ENCODE measurements at regions not wholly inside any gene's neighbourhood (a gene's known extent, or its start where the extent isn't known, plus 50 kb on each side); places are given as distances from the start of the nearest gene placed in this dataset.

DNA sequence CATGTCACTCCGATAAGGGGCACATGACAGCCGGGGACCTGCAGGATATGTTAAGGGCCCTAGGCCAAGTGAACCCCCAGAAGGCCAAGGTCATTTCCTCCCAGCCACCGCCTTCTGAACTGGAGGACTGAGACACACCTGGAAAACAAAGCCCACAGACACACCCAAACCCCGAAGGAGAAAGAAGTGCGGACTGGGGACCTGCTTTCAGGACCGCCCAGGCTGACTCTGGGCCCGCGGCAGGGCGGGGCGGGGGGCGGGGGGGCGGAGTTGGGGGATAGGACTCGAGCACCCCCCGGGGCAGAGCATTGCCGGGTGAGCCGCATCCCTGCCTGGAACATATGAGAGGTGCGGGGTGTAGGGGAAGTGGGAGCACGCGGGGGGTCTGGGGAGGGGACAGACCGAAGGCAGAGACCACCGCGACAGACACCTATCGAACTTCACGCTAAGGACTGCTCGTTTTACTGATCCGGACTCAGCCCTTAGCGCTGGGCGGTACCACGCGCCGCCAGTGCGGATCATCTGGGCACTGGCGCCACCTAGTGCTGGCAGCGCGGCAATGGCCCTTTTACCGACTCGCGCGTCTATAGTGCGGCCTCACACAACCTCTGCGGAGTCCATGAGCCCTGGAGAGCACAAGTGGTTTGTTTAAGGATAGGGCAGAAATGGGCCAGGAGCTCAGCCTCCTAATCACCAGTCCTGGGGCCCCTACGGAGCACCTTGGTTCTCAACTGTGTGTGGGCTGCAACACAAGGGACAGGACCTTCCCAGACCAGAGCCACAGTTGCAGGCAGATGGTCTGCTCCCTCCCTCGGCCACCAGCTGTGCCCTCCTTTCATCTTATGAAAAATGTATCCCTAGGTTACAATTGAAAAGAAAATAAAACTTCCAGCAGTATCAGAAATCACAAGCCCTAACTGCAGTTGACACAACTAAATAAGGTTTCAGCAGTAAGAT, 157.6 kb downstream of the HERPUD2 start:
- ATAC-seq (peak; percentile 98), DNase-seq (ENCODE audit: missing footprints) (peak; percentile 92)
- intact Hi-C loops (cut with DNase I) = loop anchor here (5.0 to 10.0 kb wide), 2 partner anchors 350 to 463 kb away; no protein-coding TSS in a partner anchor

DNA sequence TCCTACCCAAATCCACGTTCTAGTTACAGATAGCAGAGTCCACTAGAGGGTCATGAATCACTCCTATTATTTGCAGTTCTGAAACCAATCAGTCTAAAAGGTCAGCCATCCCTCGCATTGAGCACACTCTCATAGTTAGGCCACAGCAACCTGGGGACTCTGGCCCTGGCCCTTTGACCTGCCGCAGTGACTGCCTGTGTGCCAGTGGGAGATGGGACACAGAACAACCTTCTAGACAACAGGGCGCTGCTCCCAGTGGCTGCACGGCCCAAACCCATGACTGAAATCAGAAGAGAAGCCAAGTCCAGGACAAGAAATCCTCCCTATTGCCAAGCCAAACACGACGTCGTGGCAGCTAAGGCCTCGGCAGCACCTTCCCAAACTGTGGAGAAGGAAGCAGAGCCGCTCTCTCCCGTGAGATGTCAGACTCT, 158.5 kb downstream of the HERPUD2 start:
- DNase-seq (ENCODE audit: missing footprints) = no peak
- no peak for ATAC-seq
- intact Hi-C loops (cut with DNase I) = loop anchor here (5.0 to 10.0 kb wide), 2 partner anchors 349 to 462 kb away; no protein-coding TSS in a partner anchor

DNA sequence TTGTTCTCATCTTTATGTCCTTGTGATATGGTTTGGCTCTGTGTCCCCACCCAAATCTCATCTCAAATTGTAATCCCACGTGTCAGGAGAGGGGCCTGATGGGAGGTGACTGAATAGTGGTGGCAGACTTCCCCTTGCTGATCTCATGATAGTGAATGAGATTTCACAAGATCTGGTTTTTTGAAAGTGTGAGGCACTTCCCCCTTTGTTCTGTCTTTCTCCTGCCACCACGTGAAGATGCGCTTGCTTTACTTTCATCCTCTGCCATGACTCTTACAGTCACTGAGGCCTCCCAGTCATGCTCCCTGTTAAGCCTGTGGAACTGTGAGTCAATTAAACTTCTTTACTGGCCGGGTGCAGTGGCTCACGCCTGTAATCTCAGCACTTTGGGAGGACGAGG, 161.0 kb downstream of the HERPUD2 start:
- no peak for ATAC-seq
- no peak for DNase-seq (ENCODE audit: missing footprints)
- intact Hi-C loops (cut with DNase I) = loop anchor here (10.0 kb wide), 1 partner anchor 459 kb away; no protein-coding TSS in a partner anchor

DNA sequence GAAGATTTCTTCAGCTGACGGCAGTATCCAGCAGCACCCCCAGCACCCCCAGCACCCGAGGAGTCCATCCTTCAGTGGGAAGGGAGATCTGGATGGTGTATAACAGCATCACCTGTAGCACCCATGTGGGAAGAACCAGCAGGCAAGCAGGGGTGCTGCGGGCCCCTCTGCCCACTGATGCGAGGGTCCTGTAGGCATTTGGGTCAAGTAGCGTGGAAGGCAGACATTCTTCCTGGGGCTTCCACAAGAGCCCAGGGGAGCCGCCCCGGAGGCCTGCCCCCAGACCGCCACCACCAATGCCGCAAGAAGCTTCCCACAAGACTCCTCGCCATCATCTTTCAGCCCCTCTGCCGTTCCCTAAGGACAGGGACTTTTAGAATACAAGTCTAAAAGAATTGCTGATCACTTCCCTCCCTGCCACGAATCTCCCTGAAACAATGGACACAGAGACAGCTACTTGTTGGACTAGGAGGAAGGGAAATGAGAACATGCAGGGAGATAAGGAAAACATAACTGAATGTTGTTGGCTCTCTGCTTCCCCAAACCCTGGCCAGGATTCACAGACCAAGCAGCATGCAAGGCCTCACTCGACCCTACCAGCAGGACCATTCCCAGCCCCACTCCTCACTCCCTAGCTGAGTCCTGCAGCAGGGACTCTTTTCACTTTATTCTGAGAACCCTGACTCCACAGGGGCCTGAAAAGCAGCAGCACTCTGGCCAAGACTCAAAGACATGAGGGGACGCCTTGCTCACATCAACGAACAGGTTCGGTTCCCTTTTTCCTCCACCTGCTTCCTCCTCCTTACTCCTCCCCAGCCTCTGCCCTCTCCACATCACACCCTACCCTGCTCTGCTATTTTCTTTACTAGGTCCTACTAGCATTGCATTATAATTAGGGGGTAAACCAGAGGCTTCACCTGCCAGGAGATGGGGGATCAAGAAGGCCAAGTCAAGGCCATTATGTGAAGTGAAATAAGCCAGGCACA, 164.5 kb downstream of the HERPUD2 start:
- ATAC-seq = no peak
- no peak for DNase-seq (ENCODE audit: missing footprints)
- intact Hi-C loops (cut with DNase I) = loop anchor here (10.0 kb wide), 1 partner anchor 456 kb away; no protein-coding TSS in a partner anchor

DNA sequence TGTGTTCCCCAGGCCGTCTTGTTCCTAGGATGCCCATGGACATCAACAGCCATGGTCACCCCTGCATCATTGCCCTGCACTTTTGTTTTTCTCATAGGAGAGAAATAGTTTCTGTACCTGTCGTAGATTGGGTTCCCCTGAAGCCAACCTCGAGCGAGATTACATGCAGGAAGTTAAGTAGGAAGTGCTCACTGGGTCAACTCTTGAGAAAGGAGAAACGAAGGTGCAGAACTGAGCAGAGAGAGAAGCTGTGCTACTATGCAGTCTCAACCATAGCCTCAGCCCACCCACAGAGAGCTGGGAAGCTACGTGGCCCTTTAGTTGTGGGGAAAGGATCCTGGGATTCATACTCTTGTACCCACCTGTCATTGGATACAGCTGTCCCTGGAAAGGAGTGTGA, 165.2 kb downstream of the HERPUD2 start:
- intact Hi-C loops (cut with DNase I) = loop anchor here (10.0 kb wide), 1 partner anchor 455 kb away; no protein-coding TSS in a partner anchor
- DNase-seq (ENCODE audit: missing footprints) (no peak), ATAC-seq (no peak)

DNA sequence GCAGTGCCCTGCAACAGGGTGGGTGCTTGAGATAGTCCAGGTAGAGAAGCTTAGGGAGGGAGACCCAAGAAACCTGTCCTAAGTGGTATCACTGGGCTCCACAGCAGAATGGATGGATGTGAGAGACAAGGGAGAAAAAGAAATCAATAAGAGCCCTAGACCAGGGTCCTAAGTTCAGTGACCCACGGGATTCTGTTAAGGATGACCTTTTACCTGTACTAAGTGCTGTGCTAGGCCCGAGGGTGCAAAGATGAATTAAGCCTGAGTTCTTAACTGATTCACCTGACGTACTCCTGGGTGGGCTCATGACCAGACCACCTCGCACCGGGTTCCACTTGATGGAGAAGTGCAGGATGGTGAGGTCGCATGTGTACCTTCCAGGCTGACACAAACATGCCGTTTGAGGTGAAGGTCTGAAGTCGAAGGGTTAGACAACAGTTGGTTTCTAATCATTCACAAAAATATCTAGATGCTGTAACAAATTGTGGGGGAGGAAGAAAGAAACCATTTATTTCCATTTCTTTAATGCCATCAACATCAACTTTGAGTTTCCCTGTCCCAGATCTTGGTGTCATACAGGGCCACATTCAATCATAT, 166.5 kb downstream of the HERPUD2 start:
- DNase-seq (ENCODE audit: missing footprints) = no peak
- intact Hi-C loops (cut with DNase I) = no loop called here

DNA sequence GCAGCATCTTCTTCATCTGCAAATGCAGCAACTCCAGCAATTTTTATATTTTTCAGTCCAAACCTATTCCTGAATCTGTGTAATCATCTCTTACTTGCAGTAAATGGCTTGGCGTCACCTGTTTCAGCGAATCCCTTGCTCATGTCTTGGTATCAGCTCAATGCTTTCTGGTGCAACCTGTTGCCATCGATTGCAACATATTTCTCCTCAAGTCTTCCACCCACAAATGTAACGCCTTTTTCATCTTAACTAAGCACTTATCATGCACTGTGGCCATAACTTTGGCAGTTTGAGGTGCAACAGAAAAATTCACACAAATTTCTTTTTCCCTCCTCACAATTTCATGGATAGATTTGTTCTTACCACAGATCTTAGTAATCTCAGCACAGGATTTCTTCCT, 168.3 kb downstream of the HERPUD2 start:
- intact Hi-C loops (cut with DNase I) = no loop called here
- no peak for DNase-seq (ENCODE audit: missing footprints)
- ATAC-seq = no peak

More for the DNA sequence above, 166.5 kb downstream of the HERPUD2 start:
- ATAC-seq = no peak

DNA sequence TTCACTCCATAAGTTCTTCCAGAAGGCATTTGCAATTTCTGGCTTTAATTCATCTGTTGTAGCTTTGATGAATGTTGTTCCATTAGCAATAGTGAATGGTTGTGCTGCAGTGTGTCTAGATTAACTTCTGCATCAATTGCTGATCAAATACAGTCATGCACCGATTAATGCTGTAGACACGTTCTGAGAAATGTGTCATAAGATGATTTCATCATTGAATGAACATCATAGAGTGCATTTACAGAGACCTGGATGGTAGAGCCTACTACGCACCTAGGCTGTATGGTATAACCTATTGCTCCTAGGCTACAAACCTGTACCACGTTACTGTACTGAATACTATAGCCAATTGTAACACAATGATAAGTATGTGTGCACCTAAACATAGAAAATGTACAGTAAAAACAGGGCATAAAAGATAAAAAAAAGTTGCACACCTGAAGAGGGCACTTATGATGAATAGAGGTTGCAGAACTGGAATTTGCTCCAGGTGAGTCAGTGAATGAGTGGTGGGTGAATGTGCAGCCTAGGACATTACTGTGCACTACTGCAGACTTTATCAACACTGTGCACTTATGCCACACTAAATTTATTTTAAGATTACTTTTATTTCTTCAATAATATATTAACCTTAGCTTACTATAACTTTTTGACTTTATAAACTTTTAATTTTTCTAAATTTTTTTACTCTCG, 170.7 kb downstream of the HERPUD2 start:
- no peak for ATAC-seq
- intact Hi-C loops (cut with DNase I) = loop anchor here (5.0 kb wide), 1 partner anchor 337 kb away; no protein-coding TSS in a partner anchor
- no peak for DNase-seq (ENCODE audit: missing footprints)

DNA sequence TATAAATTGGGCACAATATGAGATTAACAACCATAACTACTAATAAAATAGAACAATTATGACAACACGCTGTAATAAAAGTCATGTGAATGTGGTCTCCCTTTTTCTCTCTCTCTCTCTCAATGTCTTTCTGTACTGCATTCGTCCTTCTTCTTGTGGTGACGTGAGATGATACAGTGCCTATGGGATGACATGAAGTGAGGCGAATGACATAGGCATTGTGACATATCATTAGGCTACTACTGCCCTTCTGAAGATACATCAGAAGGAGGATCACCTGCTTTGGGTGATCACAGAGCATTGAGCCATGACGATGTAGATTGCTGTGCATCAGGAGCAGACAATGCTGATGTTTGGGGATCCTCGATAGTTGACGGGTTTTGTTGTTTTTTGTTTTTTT, 171.6 kb downstream of the HERPUD2 start:
- ATAC-seq = no peak
- intact Hi-C loops (cut with DNase I) = loop anchor here (5.0 kb wide), 1 partner anchor 336 kb away; no protein-coding TSS in a partner anchor

DNA sequence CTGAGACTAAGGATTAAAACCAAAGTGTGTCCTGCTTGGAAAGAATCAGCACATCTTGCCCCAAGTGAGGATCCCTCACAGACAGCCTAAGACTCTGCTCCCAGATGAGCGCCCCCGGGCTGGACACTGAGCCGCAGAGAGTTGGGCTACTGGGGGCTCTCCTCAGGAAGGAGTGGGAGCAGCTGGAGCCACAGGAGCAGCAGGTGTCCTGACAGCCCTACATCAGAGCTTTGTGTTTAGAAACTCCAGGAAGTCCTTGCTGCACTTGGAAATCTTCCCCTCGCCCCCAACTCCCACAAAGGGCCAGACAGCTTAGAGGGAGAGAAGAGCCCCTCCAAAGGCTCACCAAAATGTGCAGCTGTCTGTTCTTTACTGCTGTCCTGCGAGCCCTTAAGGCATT, 172.2 kb downstream of the HERPUD2 start:
- DNase-seq (ENCODE audit: missing footprints) (no peak), ATAC-seq (no peak)
- intact Hi-C loops (cut with DNase I) = loop anchor here (5.0 kb wide), 1 partner anchor 335 kb away; no protein-coding TSS in a partner anchor

More for the DNA sequence above, 171.6 kb downstream of the HERPUD2 start:
- DNase-seq (ENCODE audit: missing footprints) = no peak

DNA sequence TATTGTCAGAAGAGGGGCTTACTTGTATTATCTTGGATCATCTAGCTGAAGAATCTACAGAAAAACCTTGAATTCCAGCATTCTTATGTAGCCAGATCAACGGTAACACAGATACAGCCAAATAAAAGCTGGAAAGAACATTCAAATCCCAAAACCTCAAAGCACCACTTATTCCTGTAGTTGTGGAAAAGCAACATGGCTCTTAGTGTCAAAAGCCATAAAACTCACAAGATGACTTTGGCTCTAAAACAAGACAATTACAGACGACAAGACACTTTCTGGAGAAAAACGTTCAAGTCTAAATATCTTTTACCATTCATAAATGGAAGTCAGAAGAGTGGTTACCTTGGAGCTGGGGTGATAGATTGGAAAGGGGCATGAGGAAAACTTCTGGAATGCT, 173.0 kb downstream of the HERPUD2 start:
- intact Hi-C loops (cut with DNase I) = loop anchor here (5.0 kb wide), 1 partner anchor 335 kb away; no protein-coding TSS in a partner anchor
- ATAC-seq (no peak), DNase-seq (ENCODE audit: missing footprints) (no peak)

DNA sequence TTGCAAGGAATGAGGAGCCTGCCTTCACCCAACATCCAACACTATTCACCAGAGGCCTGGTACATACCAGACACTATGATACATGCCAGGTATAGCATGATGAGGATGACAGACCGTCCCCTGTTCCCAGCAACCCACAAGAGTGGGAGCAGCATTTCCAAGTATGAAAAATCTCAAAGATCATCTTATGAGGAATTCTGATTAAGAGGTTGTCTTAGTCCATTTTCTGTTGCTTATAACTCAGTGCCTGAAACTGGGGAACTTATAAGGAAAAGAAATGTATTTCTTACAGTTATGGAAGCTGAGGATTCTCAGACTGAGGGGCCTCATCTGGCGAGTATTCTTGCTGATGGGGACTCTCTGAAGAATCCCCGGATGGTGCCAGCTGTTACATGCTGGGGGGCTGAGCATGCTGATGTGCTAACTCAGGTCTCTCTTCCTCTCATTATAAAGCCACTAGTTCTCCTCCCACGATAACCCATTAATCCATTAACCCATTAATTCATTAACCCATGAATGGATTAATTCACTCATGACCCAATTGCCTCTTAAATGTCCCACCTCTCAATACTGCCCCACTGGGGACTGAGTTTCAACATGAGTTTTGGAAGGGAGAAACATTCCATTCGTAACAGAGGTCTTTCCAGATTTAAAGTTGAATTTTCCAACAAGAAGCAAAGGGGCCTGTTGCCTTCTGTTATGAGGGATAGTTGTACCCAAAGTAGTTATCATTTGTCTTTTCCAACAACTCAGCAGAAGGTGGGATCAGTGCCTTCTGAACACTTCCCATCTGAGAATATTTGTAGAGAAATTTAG, 173.9 kb downstream of the HERPUD2 start:
- intact Hi-C loops (cut with DNase I) = loop anchor here (1.0 to 5.0 kb wide), 2 partner anchors 97 to 334 kb away; no protein-coding TSS in a partner anchor
- DNase-seq (ENCODE audit: missing footprints) = no peak
- ATAC-seq = no peak

DNA sequence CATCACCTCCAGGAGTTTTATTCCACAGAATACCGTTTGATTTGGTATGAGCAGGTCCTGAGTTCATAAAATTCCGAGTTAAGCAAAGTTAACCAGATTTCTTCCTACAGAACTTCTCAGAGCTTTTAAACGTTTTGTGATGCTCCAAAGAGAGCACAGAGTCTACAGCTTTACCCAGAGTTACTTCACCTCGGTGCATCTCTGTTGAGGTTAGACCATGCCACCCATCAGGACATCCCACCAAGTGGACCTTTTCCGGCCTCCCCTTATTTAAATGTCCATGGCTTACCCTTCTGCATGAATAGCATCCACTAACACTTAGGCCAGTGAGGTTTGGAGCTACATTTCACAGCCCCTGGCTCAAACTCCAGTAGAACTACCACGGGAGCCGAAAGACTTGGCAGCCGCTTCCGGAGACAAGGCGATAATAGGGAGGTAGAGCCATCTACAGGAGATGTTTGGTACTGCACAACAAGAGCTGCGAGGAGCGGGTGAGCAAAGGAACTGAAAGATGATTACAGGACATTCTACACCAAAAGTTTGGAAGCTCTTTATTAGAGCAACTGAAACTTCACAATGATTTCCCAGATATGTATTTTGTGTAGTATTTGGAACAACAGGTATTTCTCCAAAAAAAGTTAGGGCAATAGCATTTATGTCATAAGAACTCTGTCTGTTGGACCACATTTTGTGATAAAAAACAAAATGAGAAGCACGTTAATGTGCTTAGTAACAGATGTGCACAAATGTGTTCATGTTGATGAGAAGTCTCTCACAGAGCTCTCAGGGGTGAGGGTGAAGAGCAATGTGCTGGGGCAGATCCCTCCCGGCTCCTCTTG, 174.7 kb downstream of the HERPUD2 start:
- intact Hi-C loops (cut with DNase I) = loop anchor here (1.0 to 5.0 kb wide), 4 partner anchors 53 to 333 kb away; no protein-coding TSS in a partner anchor

DNA sequence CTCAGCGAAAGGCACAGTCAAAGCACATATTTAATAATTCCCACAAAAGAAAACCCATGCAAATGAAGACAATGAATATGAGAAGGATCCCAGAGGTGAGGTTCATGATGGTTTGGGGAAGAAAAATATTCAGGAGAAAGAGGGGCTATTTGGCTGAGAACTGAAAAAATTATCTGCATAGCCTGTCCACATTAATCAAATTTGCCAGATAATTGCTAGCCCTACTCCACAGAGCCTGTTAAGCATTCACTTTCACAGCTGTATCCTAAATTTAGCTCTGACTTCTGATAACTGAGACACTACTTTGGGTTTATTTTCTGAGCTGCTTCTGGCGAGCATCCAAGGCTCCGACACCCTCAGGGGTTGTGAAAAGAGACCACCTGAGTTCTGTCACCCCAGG, 176.2 kb downstream of the HERPUD2 start:
- intact Hi-C loops (cut with DNase I) = loop anchor here (2.0 kb wide), 2 partner anchors 52 to 266 kb away; no protein-coding TSS in a partner anchor
- no peak for ATAC-seq
- no peak for DNase-seq (ENCODE audit: missing footprints)

More for the DNA sequence above, 174.7 kb downstream of the HERPUD2 start:
- DNase-seq (ENCODE audit: missing footprints) (peak; percentile 92), ATAC-seq (peak; percentile 91)

DNA sequence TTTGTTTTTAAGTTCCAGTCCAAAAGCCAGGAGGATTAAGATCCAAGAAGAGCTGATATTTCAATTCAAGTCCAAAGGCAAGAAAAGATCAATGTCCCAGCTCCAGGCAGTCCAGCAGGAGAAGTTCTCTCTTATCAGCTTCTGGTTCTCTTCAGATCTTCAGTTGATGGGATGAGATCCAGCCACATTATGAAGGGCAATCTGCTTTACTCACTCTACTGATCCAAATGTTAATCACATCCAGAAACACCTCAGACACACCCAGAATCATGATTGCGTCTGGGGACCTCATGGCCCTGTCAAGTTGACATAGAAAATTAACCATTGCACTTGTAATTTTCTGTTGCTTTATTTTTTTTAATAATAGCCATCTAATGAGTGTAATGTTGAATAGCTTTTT, 178.4 kb downstream of the HERPUD2 start:
- ATAC-seq (no peak), DNase-seq (ENCODE audit: missing footprints) (no peak)
- intact Hi-C loops (cut with DNase I) = no loop called here

DNA sequence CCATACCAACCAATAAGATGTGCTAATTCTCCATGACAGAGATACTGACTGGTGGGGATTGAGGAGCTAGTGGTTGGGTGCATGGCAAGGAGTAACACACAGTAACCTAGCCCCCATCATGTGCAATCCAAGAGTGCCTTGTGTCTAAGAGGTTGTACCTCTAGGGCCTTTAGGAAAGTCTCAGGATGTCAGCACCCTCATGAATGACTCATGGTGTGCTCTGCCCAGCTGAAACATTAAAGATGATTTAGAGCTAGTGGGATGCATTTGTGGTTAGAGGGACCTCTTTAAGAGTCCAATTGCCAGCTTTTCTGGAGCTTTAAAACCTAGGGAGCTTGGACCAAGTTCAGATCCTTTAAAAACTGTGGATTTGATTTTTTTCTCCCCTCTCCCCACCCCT, 181.1 kb downstream of the HERPUD2 start:
- ATAC-seq (no peak), DNase-seq (ENCODE audit: missing footprints) (no peak)
- intact Hi-C loops (cut with DNase I) = no loop called here

All from Right ventricle myocardium inferior (tissue), 1 donor.